GM18498 (cell line): ENCODE measurements at regions not wholly inside any gene's neighbourhood (a gene's known extent, or its start where the extent isn't known, plus 50 kb on each side); places are given as distances from the start of the nearest gene placed in this dataset.

Experiments used
- ATAC-seq: cut with Tn5 transposase; IDR thresholded peaks from one replicate; pipeline ENCODE4 v1.9.1; 2021; ENCODE audit warnings: mild to moderate bottlenecking, moderate library complexity; ENCODE audit not compliant: unreplicated experiment

DNA sequence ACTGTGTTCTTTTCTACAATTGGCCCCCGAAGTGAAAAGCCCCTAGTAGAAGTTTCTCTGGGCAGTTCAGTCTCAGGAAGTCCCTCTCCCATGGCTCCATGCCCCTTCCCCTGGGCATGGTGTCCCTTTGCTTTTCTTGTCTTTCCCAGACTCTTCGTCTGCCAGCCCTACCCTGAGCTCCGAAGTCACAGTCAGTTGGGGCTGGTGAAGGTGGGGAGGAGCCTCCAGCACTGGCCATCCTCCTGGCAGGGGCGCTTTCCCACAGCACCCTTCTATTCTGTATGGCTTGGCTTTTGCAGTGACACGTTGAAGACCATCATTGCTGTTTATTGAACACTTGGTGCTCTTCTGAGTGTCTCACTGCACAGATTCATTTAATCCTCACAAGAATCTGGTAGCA lies 195.1 kb upstream of the CADM1 start:
- ATAC-seq, result no peak

DNA sequence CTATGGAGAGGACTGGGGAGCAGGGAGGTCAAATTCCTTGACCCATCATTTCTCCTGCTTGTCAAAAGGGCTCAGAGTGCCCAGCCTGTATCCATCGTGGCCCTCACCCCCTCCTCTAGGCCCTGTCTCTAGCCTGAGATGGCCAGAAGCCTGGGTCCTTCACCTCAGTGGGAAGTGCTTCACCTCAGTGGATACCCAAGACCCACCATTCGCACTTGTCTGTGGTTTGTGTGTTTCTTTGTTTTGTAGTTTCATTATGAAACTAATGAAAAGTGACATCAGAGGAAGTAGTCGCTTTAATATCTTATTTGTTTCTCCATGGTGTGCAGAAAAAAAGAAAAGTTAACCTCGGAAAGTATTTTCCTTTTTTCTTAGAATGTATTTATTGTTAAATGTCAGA lies 194.0 kb upstream of the CADM1 start:
- no peak for ATAC-seq

DNA sequence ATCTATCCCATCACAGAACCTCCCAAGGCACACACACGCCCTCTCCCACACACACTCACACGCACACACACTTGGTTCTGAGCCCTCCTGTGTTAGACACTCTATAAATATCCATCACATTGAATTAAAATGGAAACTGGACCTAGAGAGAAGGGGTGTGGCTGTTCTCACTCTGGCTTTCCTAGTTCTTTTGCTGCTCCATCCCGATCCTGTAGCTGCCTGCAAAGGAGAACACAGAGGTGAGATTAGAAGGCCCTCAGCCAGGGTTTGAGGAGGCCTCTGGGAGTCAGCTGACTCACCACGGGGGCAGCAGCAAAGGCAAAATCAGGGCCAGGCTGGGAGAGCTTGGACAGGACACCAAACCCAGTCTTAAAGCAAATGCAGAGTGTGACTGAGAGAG lies 192.3 kb upstream of the CADM1 start:
- ATAC-seq, result no peak

- no peak for ATAC-seq
These were observed 191.6 kb upstream of the CADM1 start for GRCh38 chr11:115695677-115696364.

GRCh38 chr11:115693002-115693401 lies 188.8 kb upstream of the CADM1 start:
- ATAC-seq, result no peak

DNA sequence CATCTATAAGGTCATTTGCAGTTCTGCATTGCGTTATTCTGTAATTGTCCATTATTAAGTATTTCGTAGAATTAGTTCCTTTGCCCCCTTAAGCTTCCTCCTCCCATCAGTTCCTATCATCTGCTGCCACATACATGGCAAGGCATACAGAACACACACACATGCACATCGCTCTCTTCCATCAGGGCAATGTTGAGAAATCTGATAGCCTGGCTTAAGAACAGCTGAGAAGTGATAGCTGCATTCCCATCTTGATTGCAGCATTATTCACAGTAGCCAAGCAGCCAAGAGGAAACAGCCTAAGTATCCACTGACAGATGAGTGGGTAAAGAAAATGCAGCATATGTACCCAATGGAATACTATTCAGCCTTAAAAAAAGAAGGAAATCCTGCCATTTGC lies 186.8 kb upstream of the CADM1 start:
- no peak for ATAC-seq

DNA sequence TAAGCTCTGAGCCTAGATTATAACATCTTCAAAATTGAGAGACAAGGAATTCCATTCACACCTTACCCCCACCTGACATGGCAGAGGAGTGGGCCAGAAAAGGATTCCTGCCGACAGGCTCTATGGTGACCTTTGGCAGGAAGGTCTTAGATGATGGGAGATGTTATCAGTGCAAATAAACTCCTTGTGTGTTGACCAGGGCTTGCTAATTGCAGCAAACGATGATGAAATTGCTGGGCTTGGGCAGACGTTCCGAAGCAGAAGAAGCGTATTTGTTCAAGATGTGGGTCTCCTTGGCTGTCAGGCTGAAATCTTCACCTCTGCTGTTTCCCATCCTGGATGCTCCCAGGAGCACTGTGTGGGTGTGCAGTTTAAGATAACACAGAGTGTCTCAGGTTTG lies 183.7 kb upstream of the CADM1 start:
- ATAC-seq, result no peak

DNA sequence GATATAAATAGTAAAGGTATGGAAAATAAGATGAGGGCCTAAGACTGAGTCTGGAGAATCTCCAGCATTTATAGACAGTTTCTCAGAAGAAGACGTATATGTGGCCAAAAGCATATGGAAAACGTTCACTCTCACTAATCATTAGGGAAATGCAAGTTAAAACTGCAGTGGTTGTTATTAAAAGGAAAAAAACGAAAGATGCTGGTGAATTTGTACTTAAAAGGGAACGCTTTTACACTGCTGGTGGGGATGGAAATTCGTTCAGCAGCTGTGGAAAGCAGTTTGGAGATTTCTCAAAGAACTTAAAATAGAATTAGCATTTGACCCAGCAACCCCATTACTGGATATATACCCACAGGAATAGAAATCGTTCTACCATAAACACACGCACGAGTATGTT lies 180.5 kb upstream of the CADM1 start:
- no peak for ATAC-seq

DNA sequence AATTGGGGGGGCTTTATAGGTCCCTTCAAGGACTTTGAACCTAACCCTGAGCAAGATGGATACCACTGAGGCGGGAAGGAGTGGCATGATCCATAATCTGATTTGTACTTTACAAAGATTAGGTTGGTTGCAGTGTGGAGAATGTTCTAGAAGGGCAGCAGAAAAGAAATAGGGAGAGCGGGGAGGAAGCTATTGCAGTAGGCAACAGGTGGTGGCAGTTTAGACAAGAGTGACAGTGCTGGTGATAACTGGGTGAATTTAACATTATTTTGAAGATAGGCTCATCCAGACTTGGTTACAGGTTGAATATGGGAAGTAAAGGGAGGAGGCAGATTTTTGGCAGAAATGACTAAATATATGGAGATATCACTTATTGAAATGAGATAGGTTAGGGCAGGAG lies 179.9 kb upstream of the CADM1 start:
- no peak for ATAC-seq

GRCh38 chr11:115682888-115683287 lies 178.7 kb upstream of the CADM1 start:
- ATAC-seq, result no peak

GRCh38 chr11:115682101-115682500 lies 177.9 kb upstream of the CADM1 start:
- no peak for ATAC-seq

DNA sequence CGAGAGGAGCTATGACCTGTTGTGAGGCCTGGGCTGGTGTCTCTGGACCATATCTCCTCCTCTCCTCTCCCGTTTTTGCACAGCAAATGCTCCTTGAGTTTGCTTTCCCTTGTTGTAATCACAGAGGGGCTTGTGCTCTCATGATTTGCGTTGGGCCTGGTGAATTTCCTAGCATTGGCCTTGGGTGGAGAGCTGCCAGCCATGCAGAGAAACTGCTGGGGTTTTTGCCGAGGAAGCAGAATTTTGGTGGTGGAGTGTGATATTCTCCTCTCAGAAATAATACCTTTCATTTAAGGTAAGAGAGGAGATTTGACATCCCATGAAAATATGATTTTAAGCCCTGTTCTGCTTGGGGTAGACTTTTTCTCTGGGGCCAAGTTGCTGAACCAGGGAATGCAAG lies 175.7 kb upstream of the CADM1 start:
- no peak for ATAC-seq

GRCh38 chr11:115678942-115679341 lies 174.7 kb upstream of the CADM1 start:
- ATAC-seq, result no peak

DNA sequence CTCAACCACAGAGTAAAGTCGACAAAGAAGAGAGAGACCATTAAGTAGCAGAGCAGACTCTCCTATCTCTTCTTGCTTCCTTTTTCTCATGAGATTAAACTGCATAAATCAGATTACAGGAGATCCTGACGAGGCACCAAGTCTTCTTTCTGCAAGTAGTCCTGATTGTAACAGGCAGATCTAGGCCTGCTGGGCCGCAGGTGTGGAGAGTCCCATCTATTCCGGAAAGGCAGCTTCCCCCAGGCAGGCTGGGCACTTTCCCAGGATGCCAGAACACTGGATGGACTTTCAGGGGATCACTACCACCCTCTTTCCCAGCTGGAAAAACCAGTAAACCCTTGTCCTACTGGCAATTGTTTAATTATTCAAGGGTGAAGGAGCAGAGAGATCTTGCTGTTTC lies 173.0 kb upstream of the CADM1 start:
- no peak for ATAC-seq

- ATAC-seq, result no peak
These were observed 172.6 kb upstream of the CADM1 start for GRCh38 chr11:115676768-115677167.

GRCh38 chr11:115676206-115676605 lies 172.0 kb upstream of the CADM1 start:
- no peak for ATAC-seq

DNA sequence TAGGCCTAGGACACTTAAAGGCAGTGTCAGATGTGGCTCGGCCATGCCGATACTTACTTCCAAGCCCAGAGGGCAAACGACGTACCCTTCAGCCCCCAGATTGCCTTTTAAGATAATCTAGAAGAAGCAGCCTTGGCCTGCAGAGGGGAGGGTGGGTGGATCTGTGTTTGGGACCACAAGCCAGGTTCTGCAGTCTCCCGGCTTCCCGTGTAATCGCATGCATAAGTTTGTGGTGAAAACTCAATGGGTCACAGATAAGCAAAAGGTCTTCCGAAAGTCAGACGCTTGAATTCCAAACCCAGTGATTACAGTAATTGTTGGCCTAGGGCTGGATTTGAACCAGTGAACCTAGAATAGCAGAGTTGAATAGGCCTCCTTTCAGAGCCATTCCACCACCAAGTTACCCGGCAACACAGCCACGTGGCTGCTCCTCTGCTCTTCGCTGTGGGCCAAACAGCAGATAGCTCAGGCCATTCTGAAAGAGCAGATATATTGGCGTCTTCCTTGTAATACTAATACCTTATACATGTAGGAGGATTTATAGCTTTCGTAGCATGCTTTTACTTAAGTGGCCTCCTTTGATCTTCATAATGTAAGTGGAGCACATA lies 170.8 kb upstream of the CADM1 start:
- no peak for ATAC-seq

- ATAC-seq, result no peak
These were observed 170.1 kb upstream of the CADM1 start for GRCh38 chr11:115674176-115674936.

DNA sequence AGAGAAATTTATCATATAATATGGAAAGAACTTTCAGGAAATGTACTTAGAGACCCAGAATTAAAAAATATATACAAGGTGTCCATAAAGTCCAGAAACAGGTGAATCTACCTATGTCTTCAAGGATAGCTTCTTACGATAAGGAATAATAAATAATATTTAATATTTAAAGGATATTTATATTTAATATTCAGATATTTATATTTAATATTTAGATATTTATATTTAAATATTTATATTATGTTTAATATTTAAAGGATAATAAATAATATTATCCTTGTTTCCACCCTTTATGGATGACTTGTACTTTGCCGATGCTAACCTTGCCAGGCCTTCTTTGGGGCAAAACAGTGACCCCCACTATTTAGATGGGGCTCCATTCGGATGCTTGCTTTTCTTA lies 169.5 kb upstream of the CADM1 start:
- ATAC-seq, result no peak

DNA sequence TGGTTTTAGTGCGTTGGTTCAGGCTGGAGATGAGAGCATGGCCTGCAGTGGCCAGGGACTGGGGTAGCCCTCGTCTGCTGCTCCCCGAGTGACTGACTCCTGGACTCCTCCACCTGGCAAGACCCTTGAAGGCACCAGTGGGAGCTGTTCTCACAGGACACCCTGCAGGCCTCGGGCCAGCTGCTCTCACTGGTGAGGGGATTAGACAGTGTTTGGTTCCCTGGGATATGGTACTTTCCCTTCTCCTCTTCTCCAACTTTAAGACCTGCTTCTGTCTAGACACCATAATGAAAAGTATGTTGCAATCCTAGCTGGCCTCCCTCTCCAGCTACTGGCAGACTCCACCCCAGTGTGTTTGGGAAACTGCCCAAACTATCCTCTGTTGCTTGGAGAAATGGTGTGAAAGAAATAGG lies 168.8 kb upstream of the CADM1 start:
- ATAC-seq, result no peak

DNA sequence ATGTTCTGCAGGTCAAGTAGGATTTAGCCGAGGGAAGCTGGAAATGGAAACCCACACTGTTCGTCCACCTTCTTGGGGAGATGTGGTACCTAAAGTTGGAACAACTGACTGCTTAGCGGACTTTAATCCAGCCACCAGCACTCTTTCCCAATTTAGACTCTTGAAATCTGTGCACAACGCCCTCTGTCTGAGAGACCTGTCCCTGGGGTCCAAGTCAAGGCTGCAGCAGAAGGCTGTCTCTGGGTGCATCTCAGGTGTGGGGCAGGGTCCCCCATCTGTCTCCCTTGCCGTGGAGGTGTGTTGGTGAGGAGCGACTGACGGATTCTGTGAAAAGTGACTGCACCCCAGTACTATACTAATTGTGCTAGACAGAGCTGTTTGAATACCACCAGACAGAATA lies 168.2 kb upstream of the CADM1 start:
- no peak for ATAC-seq

GRCh38 chr11:115670538-115671205 lies 166.5 kb upstream of the CADM1 start:
- no peak for ATAC-seq
